ENCODE measurements at regions not wholly inside any gene's neighbourhood (a gene's known extent, or its start where the extent isn't known, plus 50 kb on each side); places are given as distances from the start of the nearest gene placed in this dataset.
"Not testable (repeated sequence)": the region's sequence is repeated elsewhere in the genome, so short reads cannot be mapped to it uniquely, and the experiment has no call there.

DNA sequence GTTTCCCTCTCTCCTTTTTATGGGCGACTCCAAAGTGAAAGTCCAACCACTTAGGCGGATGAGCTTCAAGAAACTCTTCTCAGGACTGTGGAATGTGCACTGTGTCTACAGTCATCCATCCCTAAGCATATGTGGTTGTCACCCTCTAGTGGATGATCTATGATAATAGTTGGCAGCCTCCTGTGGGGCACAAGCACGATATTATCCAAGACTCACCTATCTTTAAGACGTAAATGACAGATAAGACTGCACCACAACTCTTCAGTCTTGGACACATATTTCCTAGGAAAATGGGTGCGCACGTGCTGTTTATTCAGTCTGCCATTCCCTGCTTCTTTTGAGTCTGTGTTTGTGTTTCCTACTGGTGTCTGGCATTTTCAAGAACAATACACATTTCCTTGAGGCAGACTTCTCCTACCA, 145.5 kb upstream of the CTAGE1 start:
- DNase-seq (ENCODE audit: low read depth in 2 of 3, low spot score in 2 of 3) = no peak

DNA sequence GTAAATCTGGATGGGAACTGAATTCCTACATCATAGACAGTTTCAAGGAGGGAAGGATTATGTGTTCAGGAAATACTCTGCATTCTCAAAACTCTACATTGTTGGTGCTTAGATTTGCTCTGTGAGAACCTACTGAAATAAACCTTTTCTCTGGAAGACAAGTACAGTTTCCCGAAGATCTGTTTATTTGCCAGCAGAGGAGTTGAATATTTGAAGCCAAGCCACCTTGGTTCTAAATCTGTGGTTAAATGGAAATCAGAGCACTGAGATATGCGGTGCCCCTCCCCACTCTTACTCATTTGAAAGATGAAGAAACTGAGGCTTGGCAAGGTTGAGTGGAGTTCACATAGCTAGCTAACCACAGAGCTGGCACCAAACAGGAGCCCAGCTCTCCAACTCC, 146.3 kb upstream of the CTAGE1 start:
- no peak for DNase-seq (ENCODE audit: low read depth in 2 of 3, low spot score in 2 of 3)

DNA sequence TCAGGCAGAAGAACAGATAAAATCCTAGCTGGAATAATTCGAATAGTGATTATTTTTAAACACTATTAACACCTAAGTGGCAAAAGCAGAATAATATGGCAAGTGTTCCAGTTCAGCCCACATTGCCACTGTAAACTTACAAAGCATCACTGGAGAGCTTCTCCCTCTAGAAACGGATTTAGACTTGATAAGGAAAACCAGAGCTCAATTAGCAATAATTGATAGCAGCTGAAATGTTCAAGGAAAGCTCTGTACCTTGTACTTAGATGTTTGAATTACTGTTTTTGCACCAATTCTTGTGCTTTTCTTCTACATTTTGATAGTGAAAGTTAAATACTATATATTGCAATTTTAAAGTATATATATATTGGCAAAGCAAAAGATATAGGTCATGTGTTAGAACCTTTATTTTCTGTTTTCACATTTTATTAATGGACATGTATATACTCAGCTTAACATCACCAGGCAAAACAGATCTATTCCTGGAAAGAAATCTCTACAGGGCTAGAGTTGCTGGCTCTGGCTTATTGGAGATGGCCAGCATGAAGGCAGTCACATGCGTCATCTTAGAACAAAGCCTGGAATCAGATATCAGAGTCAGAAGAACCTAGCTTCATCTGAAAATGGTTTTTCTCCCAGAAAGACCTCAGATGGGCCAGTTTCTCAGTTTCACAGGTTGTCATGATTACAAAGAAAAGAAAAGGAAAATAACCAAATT, 149.1 kb upstream of the CTAGE1 start:
- no peak for DNase-seq (ENCODE audit: low read depth in 2 of 3, low spot score in 2 of 3)

DNA sequence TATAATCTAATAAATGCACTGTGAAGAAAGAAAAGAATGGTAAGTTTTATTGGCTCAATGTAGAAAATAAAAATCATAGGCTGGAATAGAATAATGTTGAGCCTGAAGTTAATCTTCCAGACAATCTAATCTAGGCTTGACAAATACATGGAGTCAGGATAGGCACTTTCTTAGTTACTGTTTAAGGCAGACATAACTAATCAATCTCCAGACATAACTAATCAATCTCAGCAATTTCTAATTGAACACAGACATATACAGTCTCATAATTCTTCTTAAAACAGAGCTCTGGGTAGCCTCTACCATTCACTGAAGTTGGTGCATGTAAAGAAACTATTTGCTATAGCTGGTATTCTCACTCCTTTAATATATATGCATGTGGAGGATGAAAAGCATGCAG, 150.1 kb upstream of the CTAGE1 start:
- DNase-seq (ENCODE audit: low read depth in 2 of 3, low spot score in 2 of 3) = no peak

DNA sequence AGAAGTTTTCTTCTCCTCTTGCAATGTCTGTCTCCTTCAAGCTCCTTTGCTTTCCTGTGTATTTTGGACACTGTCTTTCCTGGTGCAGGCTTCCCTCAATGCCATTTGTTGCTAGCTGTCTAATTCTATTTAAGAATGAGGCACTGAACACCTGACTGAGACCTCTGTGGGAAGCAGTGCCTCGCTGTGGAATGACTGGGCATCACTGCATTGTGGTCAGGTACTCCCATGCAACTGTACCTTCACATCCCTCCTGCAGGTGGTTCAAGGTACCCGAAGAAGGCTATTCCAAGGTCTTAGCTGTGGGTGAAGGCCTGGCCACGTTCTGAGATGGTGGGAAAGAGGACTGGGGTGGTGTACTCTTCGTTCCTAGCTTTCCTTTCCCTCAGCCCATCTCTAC, 152.8 kb upstream of the CTAGE1 start:
- DNase-seq (ENCODE audit: low read depth in 2 of 3, low spot score in 2 of 3) = no peak

DNA sequence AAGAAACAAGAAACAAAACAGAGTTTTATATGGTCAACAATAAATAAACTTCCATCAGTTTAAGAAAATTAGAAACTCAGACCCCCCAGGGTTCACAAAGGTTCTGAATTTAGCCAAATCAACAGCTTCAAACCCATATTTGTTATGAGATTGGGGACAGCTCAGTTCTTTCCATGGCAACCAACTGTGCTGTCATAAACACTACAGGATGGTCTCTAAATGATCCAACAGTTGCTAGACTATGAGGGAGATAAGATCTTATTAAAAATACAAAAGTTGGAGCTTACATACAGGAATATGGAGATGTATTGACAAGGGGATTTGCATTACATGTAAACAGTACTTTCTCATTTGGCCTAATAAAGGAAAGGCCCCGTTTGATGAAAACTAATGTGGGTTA, 154.6 kb upstream of the CTAGE1 start:
- DNase-seq (ENCODE audit: low read depth in 2 of 3, low spot score in 2 of 3) = no peak

DNA sequence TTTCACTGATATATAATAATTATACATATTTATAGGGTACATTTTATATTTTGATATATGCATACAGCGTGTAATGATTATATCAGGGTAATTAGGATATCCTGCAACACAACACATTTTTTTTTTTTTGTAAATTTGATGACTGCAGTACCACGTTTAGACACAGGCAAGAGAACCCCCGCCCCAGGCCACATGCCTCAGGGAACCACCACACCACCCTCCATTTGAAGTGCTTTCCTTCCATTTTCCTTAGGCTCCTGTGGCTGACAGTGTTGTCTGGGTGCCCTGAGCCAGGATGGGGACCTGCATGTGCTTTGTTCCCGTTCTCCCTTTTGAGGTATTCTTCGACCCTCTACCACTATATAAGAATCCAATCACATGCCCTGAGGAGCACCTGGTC, 161.6 kb upstream of the CTAGE1 start:
- DNase-seq (ENCODE audit: low read depth in 2 of 3, low spot score in 2 of 3) = no peak

DNA sequence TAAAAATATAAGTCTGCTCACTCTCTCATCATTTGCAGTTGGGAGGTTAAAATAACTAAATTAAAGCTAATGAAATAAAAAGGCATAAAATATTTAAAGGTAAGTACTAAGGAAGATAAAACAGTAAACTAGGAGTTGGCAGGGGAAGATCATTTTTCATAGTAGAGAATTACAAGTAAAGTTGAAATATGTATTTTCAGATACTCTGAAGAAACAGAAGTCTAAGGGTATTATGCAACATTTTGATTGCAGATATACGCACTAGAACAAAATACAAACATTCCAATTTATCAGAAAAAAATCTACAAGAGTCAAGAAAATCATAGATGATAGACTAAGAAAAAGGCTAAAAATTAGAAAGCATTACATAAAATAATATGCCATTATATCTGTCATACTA, 167.6 kb upstream of the CTAGE1 start:
- DNase-seq (ENCODE audit: low read depth in 2 of 3, low spot score in 2 of 3) = no peak

DNA sequence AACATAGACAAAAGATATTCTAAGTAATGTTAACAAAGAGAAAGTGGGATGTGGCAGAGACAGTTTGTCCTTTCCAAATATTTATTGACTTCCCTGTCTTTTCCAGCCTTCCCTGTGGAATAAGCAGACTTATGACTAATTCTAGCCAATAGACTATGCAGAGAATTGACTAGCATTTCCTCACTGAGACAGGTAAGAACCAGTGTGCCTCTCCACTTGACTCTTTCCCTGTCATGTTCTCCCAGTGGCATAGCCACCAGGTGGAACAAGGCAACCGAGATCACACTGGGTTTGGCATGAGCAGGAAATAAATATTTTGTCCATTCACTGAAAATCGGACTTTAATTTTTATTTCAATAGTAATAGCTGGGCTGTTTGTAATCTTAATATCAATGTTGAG, 168.1 kb upstream of the CTAGE1 start:
- DNase-seq (ENCODE audit: low read depth in 2 of 3, low spot score in 2 of 3) = no peak

DNA sequence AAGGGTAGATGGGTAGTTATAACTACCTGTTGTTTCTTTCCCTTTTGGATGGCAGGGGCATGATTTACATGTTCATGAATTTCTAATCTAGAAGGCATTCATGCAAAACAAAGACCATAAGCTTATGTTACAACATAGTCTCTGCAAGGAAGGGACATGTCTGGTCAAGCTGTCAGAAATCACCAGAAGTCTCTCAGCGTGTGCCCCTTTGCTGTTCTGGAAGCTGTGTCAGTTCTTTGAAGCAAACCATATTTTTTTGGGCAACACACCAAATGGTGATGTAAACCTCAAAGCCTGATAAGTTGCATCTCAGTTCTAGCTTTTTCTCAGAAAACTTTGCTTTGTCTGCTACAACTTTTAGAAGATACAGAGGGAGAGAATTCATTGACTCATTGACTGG, 173.5 kb upstream of the CTAGE1 start:
- DNase-seq (ENCODE audit: low read depth in 2 of 3, low spot score in 2 of 3) = no peak

DNA sequence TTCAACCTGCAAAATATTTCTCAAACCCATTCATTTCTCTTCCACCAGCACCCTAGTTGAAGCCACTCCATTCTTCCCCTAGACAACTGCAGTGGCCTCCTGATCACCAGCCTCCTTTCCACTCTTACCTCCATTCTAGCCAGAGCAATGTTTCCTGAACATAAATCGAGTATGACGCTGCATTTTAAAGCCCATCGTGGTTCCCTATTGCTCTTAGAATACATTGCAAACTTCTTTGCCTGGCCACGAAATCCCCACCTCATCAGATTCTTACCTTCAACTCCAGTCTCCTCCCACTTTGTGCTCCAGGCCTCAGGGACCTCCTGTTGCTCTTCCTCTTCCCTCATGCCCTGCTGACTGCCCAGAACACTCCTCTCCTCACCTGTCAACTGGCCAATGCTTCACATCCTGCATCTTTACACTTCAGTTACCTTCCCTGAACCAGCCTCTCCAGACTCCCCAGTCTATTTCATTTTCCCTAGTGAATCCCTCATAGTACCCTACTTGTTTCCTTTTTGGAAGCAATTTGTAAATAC, 176.5 kb upstream of the CTAGE1 start:
- DNase-seq (ENCODE audit: low read depth in 2 of 3, low spot score in 2 of 3) = no peak

DNA sequence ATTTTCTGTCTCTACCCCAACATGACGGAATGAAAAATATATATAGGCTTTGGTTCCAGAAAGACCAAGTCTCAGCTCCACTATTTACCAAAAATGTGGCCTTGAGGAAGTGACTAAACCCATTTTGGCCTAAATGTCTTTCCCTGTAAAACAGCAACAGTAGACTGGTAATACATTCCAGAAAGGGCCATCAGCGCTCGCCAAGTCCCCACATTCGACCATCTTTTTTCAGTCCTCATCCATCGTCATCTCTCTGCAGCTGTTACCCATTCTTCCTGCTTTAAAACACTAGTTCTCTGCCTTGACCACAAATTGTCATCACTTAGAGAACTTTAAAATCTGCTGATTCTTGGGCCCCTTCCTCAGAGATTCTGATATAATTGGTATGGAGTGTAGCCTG, 183.8 kb upstream of the CTAGE1 start:
- no peak for DNase-seq (ENCODE audit: low read depth in 2 of 3, low spot score in 2 of 3)

DNA sequence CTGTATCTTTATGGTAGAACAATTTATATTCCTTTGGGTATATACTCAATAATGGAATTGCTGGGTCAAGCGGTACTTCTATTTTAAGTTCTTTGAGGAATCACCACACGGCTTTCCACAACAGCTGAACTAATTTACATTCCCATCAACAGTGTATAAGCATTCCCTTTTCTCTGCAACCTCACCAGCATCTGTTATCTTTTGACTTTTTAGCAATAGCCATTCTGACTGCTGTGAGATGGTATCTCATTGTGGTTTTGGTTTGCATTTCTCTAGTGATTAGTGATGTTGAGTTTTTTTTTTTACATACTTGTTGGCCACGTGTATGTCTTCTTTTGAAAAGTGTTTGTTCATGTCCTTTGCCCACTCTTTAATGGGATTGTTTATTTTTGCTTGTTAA, 184.7 kb upstream of the CTAGE1 start:
- DNase-seq (ENCODE audit: low read depth in 2 of 3, low spot score in 2 of 3) = not testable (repeated sequence)

DNA sequence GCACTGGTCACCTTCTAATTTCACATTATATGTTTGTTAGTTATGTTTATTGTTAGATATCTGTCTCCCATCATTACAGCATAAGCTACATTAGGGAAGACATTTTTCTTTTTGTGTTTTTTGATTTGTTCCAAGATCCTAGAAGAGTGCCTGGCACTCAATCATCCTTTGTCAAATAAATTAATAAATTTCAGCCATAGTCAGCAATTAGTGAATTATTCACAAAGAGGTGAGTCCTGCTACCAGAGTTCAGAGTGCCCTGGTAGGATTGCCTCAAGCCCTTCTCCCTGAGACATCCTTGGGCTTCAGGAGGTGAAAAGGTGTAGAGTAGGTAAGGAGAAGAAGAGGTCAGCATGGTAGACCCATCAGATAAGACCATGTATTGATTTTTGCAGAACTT, 186.2 kb upstream of the CTAGE1 start:
- DNase-seq (ENCODE audit: low read depth in 2 of 3, low spot score in 2 of 3) = no peak

DNA sequence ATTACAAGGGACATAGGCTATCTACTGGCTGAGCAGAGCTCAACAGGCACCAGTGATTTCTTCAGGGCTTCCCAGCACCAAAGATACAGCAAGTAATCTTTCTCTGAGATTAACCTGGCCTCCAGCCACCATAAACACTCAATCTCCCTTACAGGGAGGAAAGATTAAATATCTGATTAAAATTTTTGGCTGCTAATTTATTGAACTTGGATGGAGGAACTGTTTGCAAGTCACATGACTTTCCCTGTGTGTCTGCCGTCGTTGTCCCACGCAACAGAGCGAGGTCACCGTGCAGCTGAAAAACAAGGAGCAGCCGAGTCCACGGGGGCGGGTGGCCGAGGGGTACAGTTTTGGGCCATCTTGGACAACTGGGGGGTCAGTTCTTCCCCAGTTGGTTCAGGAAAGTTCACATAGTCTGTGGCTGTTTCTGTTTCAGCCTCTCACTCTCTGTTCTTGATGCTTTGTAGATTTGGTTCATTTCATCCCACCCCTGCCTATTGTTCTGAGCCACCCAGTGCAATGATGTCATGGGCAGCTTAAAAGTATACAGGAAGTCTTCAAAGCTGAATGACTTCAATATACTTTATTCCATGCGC, 186.8 kb upstream of the CTAGE1 start:
- no peak for DNase-seq (ENCODE audit: low read depth in 2 of 3, low spot score in 2 of 3)

DNA sequence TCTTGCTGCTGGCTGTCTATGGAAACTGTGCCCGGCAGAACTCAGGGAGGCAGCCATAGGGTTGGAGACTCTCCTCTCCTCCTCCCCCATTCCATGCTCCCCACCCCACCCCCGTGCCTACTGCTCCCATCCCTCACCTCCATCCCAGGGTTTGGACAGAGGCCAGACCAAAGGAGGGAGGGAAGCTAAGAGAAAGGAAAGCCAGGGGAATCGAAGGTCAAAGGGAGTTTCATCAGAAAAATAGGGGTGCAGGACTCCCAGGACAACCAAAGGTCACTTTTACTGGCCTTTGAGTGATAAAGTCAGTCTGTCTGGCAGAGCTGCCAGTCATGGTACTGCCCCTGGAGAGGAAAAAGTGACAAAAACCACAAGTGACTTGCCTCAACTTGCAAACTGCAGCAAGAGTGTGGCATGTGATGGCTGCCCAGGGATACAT, 187.3 kb upstream of the CTAGE1 start:
- DNase-seq (ENCODE audit: low read depth in 2 of 3, low spot score in 2 of 3) = no peak

DNA sequence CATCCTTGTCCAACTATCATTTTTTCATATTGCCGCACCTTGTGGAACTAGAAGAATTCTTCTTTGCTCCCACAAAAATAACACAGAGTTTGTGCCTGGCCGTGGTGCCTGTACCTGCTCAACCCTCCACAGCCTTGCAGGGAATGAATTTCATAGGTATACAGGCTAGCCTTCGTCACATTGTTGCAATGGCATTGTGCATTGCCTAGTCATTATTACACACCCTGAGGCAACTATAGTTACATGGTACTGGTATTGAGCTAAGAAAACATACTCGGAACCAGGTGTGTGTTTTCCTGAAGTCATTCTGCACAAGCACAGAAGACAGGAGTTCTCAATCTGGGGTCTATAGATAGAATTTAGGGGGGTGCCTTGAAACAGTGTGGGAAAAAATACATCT, 188.0 kb upstream of the CTAGE1 start:
- no peak for DNase-seq (ENCODE audit: low read depth in 2 of 3, low spot score in 2 of 3)

DNA sequence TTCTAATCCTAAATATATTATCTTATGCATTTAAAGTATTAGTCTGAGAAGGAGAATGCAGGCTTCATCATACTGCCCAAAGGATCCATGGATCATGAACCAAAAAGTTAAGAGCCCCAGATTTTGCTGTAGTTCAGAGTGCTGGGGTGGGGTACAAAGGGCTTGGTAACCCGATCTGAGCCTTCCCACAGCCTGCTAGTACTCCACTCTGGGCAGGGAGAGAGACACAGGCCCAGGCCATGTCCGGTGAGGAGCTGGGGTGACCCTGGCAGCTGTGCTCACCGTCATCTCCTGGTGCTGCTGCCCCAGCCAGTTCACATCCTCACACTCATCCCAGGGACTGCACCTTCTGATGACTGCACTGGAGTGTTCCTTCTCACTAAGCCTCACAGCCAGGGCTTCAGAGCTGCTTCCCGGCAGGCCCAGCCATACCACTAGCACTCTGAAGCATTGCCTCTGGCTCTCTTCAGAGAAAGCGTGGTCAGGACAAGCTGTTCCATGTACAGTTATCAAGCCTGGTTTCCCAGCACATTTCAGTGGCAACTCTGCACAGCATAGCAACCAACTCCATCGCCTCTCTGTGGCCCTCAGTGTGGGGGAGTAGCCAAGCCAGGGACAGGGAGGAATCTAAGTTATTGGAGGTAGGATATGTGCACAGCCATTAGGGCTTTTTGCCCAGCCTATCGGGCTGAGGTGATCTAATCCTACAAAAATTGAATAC, 189.0 kb upstream of the CTAGE1 start:
- no peak for DNase-seq (ENCODE audit: low read depth in 2 of 3, low spot score in 2 of 3)

DNA sequence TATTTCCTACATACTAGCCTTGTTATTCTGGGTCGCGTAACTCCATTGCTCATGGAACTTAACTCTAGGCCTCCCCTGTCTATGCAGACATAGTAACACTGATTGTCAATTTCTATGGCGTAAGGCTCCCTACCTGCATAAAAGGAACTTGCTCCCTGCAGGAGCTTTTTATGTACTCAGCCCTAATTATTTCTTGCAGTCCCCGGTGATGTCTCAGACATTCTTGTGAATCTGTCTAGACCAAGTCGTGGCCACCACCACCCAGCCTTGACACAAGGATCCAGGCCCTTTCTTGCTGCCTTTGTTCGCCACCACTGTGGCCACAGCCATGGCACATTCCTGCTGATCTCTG, 189.5 kb upstream of the CTAGE1 start:
- no peak for DNase-seq (ENCODE audit: low read depth in 2 of 3, low spot score in 2 of 3)

DNA sequence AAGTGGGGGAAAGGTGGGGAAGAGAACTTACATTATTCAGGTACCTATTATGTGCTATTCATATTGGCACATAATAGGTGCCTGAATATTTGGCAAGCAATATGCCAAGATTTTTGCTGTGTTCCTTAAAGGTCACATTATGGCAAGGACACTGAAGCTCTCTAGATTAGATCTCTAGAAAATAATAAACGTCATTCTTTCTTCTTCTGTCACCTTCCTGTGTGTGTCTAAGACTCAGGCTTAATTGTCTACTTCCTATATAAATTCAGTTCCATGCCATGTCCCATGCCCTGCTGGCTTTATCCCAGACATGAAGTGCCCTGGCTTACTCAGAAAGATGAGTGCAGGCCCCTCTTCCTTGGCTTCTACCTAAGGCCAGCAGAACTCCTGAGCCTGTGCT, 191.1 kb upstream of the CTAGE1 start:
- no peak for DNase-seq (ENCODE audit: low read depth in 2 of 3, low spot score in 2 of 3)

DNA sequence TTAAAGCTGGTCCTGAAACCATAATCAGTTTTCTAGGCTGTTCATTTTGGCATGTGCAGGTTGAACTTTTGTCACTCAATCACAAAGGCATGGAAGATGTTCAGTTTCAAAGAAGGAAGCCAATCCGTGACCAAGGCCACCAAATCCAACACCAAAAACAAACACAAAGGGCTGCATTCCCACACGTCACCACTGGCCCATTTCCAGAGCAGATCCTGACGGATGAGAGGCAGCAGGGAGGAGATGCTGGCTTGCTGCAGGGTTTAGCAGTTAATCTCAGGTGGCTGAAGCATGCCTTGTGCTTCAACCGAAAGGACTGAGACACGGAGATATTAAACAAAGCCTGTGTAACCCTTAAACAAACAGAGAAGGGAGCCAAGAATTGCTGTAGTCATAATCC, 191.9 kb upstream of the CTAGE1 start:
- no peak for DNase-seq (ENCODE audit: low read depth in 2 of 3, low spot score in 2 of 3)

DNA sequence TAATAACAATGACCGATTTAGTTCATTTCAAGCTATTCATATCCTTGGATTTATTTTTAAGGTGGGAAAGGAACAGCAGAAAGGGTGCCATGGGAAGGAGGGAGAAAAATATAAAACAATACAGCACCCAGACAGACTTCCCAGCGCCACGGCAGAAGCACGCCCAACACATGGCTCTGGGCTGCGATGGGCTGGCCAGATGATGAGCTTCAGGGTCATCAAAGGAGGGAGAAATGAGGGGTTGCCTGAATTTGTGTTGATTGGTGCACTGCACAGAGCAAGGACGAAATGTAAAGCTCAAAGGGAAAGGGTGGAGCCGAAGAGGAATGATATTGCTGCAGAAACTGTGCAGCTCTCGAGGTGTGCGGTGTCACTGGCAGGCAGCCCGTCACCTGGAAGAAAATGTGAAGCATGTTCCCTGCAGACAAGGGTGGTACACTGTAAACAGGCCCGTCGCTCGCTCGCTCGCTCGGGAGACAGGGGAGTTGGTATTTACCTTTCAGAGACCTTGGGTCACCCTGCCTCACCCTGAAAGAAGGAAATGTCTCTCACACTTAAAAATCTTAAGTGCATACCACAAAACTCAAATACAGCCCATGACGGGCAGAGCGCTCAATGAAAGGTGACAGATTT, 195.5 kb upstream of the CTAGE1 start:
- no peak for DNase-seq (ENCODE audit: low read depth in 2 of 3, low spot score in 2 of 3)
